OCI-LY1 (cell line): ENCODE measurements at regions not wholly inside any gene's neighbourhood (a gene's known extent, or its start where the extent isn't known, plus 50 kb on each side); places are given as distances from the start of the nearest gene placed in this dataset.

Source experiments
- EZH2 ChIP-seq: fragments of 200-600 bp; sonication (generic), shearing (Covaris generic); IDR thresholded peaks from 2 replicates; pipeline ENCODE4 v1.8.0; 2017; ENCODE audit warnings: borderline replicate concordance, mixed run types, mild to moderate bottlenecking, antibody characterized with exemption, low read length, moderate library complexity, mixed read lengths
- TF ChIP-seq, protein P1 (sequence below): fragments of 200-600 bp; sonication (generic), shearing (Covaris generic); IDR thresholded peaks from 2 replicates; pipeline ENCODE4 v1.5.1; 2017; ENCODE audit warnings: mild to moderate bottlenecking, antibody characterized with exemption, low read length, moderate library complexity, mixed read lengths

DNA sequence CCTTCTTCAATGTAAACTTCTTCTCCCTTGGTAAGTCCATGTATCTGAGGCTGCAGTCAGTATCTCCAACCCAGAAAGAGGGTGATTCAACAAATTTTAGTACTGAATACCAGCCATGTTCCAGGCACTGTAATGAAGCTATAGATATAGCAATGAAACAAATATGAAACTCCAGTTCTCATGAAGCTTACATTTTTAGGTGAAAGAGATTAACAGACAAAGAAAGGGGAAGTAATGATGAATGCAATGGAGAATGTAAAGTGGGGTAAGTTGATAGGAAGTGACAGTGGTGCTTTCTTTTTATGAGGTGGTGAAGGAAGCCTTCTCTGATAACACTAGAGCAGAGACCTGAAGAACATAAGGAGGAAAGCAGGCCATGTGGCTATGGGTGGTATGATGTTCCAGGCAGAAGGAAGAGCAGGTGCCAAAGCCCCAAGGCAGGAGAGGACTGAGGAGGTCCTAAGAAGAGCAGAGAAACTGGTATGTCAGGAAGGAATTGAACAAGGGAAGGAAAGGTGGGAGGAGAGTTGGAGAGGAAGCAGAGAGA is 143.6 kb downstream of the TFAP2B start:
- TF ChIP-seq, protein P1, sequence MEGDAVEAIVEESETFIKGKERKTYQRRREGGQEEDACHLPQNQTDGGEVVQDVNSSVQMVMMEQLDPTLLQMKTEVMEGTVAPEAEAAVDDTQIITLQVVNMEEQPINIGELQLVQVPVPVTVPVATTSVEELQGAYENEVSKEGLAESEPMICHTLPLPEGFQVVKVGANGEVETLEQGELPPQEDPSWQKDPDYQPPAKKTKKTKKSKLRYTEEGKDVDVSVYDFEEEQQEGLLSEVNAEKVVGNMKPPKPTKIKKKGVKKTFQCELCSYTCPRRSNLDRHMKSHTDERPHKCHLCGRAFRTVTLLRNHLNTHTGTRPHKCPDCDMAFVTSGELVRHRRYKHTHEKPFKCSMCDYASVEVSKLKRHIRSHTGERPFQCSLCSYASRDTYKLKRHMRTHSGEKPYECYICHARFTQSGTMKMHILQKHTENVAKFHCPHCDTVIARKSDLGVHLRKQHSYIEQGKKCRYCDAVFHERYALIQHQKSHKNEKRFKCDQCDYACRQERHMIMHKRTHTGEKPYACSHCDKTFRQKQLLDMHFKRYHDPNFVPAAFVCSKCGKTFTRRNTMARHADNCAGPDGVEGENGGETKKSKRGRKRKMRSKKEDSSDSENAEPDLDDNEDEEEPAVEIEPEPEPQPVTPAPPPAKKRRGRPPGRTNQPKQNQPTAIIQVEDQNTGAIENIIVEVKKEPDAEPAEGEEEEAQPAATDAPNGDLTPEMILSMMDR, result no peak
- TF ChIP-seq EZH2, result no peak
